SU-DHL-6 (cell line): ENCODE measurements at regions not wholly inside any gene's neighbourhood (a gene's known extent, or its start where the extent isn't known, plus 50 kb on each side); places are given as distances from the start of the nearest gene placed in this dataset.

Source experiments
- H2AFZ ChIP-seq: fragments of 200-600 bp; sonication (generic); 2 replicates; pipeline ENCODE4 v1.6.1; 2014; ENCODE audit warnings: low read depth, mild to moderate bottlenecking, moderate library complexity, mixed read lengths, antibody characterized with exemption, low read length; ENCODE audit not compliant: severe bottlenecking
- H3F3A ChIP-seq: fragments of 200-600 bp; shearing (Covaris generic); 2 replicates; pipeline ENCODE4 v1.6.0; 2016; ENCODE audit warnings: antibody characterized with exemption, mild to moderate bottlenecking; ENCODE audit not compliant: insufficient read depth
- H3K27ac ChIP-seq: fragments of 200-600 bp; sonication (generic); 2 replicates; pipeline ENCODE4 v1.5.1; 2016; ENCODE audit warnings: low read depth, mild to moderate bottlenecking, low read length, moderate library complexity, mixed read lengths
- H3K27me3 ChIP-seq: fragments of 200-600 bp; sonication (generic), shearing (Covaris generic); 2 replicates; pipeline ENCODE4 v1.6.0; 2014; ENCODE audit warnings: mild to moderate bottlenecking, low read length
- H3K36me3 ChIP-seq: fragments of 200-600 bp; sonication (generic); 2 replicates; pipeline ENCODE4 v1.6.1; 2014; ENCODE audit warnings: mild to moderate bottlenecking, low read length, mixed read lengths
- H3K4me2 ChIP-seq: fragments of 300-600, 200-600 bp; shearing (Covaris generic), sonication (generic); 2 replicates; pipeline ENCODE4 v1.6.0; 2014; ENCODE audit warnings: low read length, low read depth, mild to moderate bottlenecking; ENCODE audit not compliant: poor library complexity, severe bottlenecking
- H3K4me3 ChIP-seq: fragments of 200-600 bp; sonication (generic); 2 replicates; pipeline ENCODE4 v1.5.1; 2014; ENCODE audit warnings: antibody characterized with exemption, low read length, mild to moderate bottlenecking, mixed read lengths; ENCODE audit not compliant: insufficient read depth, poor library complexity, severe bottlenecking
- H3K79me2 ChIP-seq: fragments of 200-600 bp; sonication (generic); 2 replicates; pipeline ENCODE4 v1.6.1; 2014; ENCODE audit warnings: mild to moderate bottlenecking, low read length, moderate library complexity; ENCODE audit not compliant: insufficient read depth
- H3K9ac ChIP-seq: fragments of 200-600 bp; sonication (generic); 2 replicates; pipeline ENCODE4 v1.7.0; 2014; ENCODE audit warnings: mild to moderate bottlenecking, low read length
- H3K9me2 ChIP-seq: fragments of 200-600 bp; sonication (generic); replicated peaks from 2 replicates; pipeline ENCODE4 v1.6.1; 2014; ENCODE audit warnings: low read length; ENCODE audit not compliant: insufficient read depth
- H3K9me3 ChIP-seq: fragments of 200-600 bp; sonication (generic); 2 replicates; pipeline ENCODE4 v1.6.1; 2014; ENCODE audit warnings: low read length, mixed read lengths; ENCODE audit not compliant: insufficient read depth
- H4K20me1 ChIP-seq: fragments of 200-600 bp; sonication (generic); 2 replicates; pipeline ENCODE4 v1.6.1; 2014; ENCODE audit warnings: low read depth, mild to moderate bottlenecking, antibody characterized with exemption, low read length, moderate library complexity, mixed read lengths
- CTCF ChIP-seq: fragments of 200-600 bp; sonication (generic); IDR thresholded peaks from one replicate; pipeline ENCODE4 v1.5.1; 2017; ENCODE audit warnings: antibody characterized with exemption, mild to moderate bottlenecking, low read length, moderate library complexity; ENCODE audit not compliant: insufficient read depth, poor library complexity, severe bottlenecking
- EZH2phosphoT487 ChIP-seq: fragments of 200-600 bp; sonication (generic), shearing (Covaris generic); conservative IDR thresholded peaks from 2 replicates; pipeline ENCODE4 v1.6.1; 2018; ENCODE audit warnings: mild to moderate bottlenecking, antibody characterized with exemption, low read length, moderate library complexity, mixed read lengths

- no peaks in the 10 kb centered on the region for H3K79me2 ChIP-seq
- no peak overlapping the region for H2AFZ ChIP-seq
- no peaks in the 10 kb centered on the region for H3K9me3 ChIP-seq
- H3K27me3 ChIP-seq, result no peaks in the 10 kb centered on the region
- no peak overlapping the region for H3K27ac ChIP-seq
- H3K4me3 ChIP-seq, result no peak overlapping the region
- no peaks in the 10 kb centered on the region for H4K20me1 ChIP-seq
- no peaks in the 10 kb centered on the region for H3F3A ChIP-seq
- TF ChIP-seq CTCF (no peak), EZH2phosphoT487 (no peak)
- H3K9me2 ChIP-seq, result no peaks in the 10 kb centered on the region
- H3K9ac ChIP-seq, result no peak overlapping the region
- no peaks in the 10 kb centered on the region for H3K36me3 ChIP-seq
- H3K4me2 ChIP-seq, result no peak overlapping the region
These were observed 146.8 kb downstream of the MN1 start for GRCh38 chr22:27654546-27655445.

GRCh38 chr22:27655582-27656185 lies 145.9 kb downstream of the MN1 start:
- Histone ChIP-seq H3K27ac (no peak overlapping the region), H3K79me2 (no peaks in the 10 kb centered on the region), H2AFZ (no peak overlapping the region), H3K9ac (no peak overlapping the region), H3F3A (no peaks in the 10 kb centered on the region), H3K36me3 (no peaks in the 10 kb centered on the region), H3K27me3 (no peaks in the 10 kb centered on the region), H4K20me1 (no peaks in the 10 kb centered on the region), H3K9me3 (no peaks in the 10 kb centered on the region), H3K4me3 (no peak overlapping the region), H3K9me2 (no peaks in the 10 kb centered on the region), H3K4me2 (no peak overlapping the region)
- TF ChIP-seq CTCF (no peak), EZH2phosphoT487 (no peak)

GRCh38 chr22:27656970-27657369 lies 144.6 kb downstream of the MN1 start:
- no peak overlapping the region for H3K27ac ChIP-seq
- no peak overlapping the region for H3K9ac ChIP-seq
- no peak overlapping the region for H2AFZ ChIP-seq
- H3K9me2 ChIP-seq, result no peaks in the 10 kb centered on the region
- H3K79me2 ChIP-seq, result no peaks in the 10 kb centered on the region
- H4K20me1 ChIP-seq, result no peaks in the 10 kb centered on the region
- no peaks in the 10 kb centered on the region for H3F3A ChIP-seq
- no peaks in the 10 kb centered on the region for H3K9me3 ChIP-seq
- no peak overlapping the region for H3K4me3 ChIP-seq
- no peaks in the 10 kb centered on the region for H3K27me3 ChIP-seq
- no peaks in the 10 kb centered on the region for H3K36me3 ChIP-seq
- H3K4me2 ChIP-seq, result no peak overlapping the region
- TF ChIP-seq EZH2phosphoT487 (no peak), CTCF (no peak)
